GM23338 (cell line): ENCODE measurements at regions not wholly inside any gene's neighbourhood (a gene's known extent, or its start where the extent isn't known, plus 50 kb on each side); places are given as distances from the start of the nearest gene placed in this dataset.

Source experiments
- ATAC-seq: fragments of 200-7000 bp; cut with Tn5 transposase; 3 replicates; pipeline ENCODE4 v1.9.1; 2020
- DNase-seq: peaks from one replicate; pipeline ENCODE4 v3.0.0-alpha.2; 2015; ENCODE audit warnings: low spot score
- H2AFZ ChIP-seq: fragments of 200-600 bp; sonication (generic); 2 replicates; pipeline ENCODE4 v1.8.0; 2016; ENCODE audit warnings: antibody characterized with exemption, mild to moderate bottlenecking, moderate library complexity
- H3F3A ChIP-seq: fragments of 200-600 bp; sonication (generic); replicated peaks from 2 replicates; pipeline ENCODE4 v1.8.0; 2017; ENCODE audit warnings: antibody characterized with exemption, mixed run types, low read depth
- H3K27ac ChIP-seq: fragments of 200-600 bp; sonication (generic); 2 replicates; pipeline ENCODE4 v1.6.1; 2016; ENCODE audit warnings: low read depth
- H3K27me3 ChIP-seq: fragments of 200-600 bp; sonication (generic); 2 replicates; pipeline ENCODE4 v1.8.0; 2016; ENCODE audit warnings: mild to moderate bottlenecking, mixed run types, moderate library complexity; ENCODE audit not compliant: insufficient read depth
- H3K36me3 ChIP-seq: fragments of 200-600 bp; sonication (generic); 2 replicates; pipeline ENCODE4 v1.8.0; 2016; ENCODE audit warnings: mild to moderate bottlenecking; ENCODE audit not compliant: insufficient read depth
- H3K4me1 ChIP-seq: fragments of 200-600 bp; sonication (generic); 2 replicates; pipeline ENCODE4 v1.8.0; 2016; ENCODE audit warnings: mild to moderate bottlenecking, moderate library complexity; ENCODE audit not compliant: insufficient read depth
- H3K4me2 ChIP-seq: fragments of 200-600 bp; sonication (generic); 2 replicates; pipeline ENCODE4 v1.7.1; 2017; ENCODE audit warnings: mixed run types
- H3K4me3 ChIP-seq: fragments of 200-600 bp; sonication (generic); 2 replicates; pipeline ENCODE4 v1.6.1; 2016; ENCODE audit warnings: mixed run types
- H3K79me2 ChIP-seq: fragments of 200-600 bp; sonication (generic); replicated peaks from 2 replicates; pipeline ENCODE4 v1.8.0; 2017; ENCODE audit warnings: mild to moderate bottlenecking; ENCODE audit not compliant: insufficient read depth
- H3K9me2 ChIP-seq: fragments of 200-600 bp; sonication (generic); 2 replicates; pipeline ENCODE4 v1.8.0; 2017; ENCODE audit not compliant: insufficient read depth
- H4K20me1 ChIP-seq: fragments of 200-600 bp; sonication (generic); replicated peaks from 2 replicates; pipeline ENCODE4 v1.8.0; 2017; ENCODE audit warnings: mild to moderate bottlenecking; ENCODE audit not compliant: insufficient read depth
- H3K27ac Mint-ChIP-seq: 2 replicates; pipeline ENCODE4 v1.8.0; 2020; ENCODE audit warnings: inconsistent platforms, mild to moderate bottlenecking, moderate library complexity, mixed read lengths
- H3K27me3 Mint-ChIP-seq: 3 replicates; pipeline ENCODE4 v1.8.0; 2022; ENCODE audit warnings: low read depth, mild to moderate bottlenecking, moderate library complexity, mixed read lengths, inconsistent platforms; ENCODE audit not compliant: insufficient read depth, poor library complexity
- H3K36me3 Mint-ChIP-seq: 3 replicates; pipeline ENCODE4 v1.8.0; 2021; ENCODE audit warnings: low read depth, mild to moderate bottlenecking, inconsistent platforms, moderate library complexity, mixed read lengths
- H3K4me1 Mint-ChIP-seq: 3 replicates; pipeline ENCODE4 v1.8.0; 2020; ENCODE audit warnings: mild to moderate bottlenecking, inconsistent platforms, mixed read lengths
- H3K4me3 Mint-ChIP-seq: 3 replicates; pipeline ENCODE4 v1.8.0; 2021; ENCODE audit warnings: moderate library complexity, mild to moderate bottlenecking, inconsistent platforms, mixed read lengths
- H3K9me3 Mint-ChIP-seq: 3 replicates; pipeline ENCODE4 v1.8.0; 2020; ENCODE audit warnings: moderate library complexity, mild to moderate bottlenecking, inconsistent platforms, mixed read lengths
- CREB1 ChIP-seq: fragments of 250-450 bp; sonication (Bioruptor Pico); IDR thresholded peaks from 2 replicates; pipeline ENCODE4 v1.5.0; 2020; ENCODE audit warnings: low read depth, mild to moderate bottlenecking, moderate library complexity
- EZH2 ChIP-seq: fragments of 200-600 bp; sonication (generic); IDR thresholded peaks from one replicate; pipeline ENCODE4 v1.8.0; 2017; ENCODE audit warnings: antibody characterized with exemption, mild to moderate bottlenecking, low read depth; ENCODE audit not compliant: unreplicated experiment
- EZH2phosphoT487 ChIP-seq: fragments of 200-600 bp; sonication (generic); IDR thresholded peaks from one replicate; pipeline ENCODE4 v1.8.1; 2018; ENCODE audit warnings: antibody characterized with exemption; ENCODE audit not compliant: unreplicated experiment
- JUNB ChIP-seq: IDR thresholded peaks from one replicate; pipeline ENCODE4 v1.6.1; 2016; ENCODE audit warnings: antibody characterized with exemption; ENCODE audit not compliant: unreplicated experiment
- NANOG ChIP-seq: IDR thresholded peaks from 2 replicates; pipeline ENCODE4 v1.6.1; 2016; ENCODE audit warnings: antibody characterized with exemption, borderline replicate concordance
- POLR2AphosphoS5 ChIP-seq: IDR thresholded peaks from 2 replicates; pipeline ENCODE4 v1.6.1; 2016; ENCODE audit warnings: antibody characterized with exemption, low read depth
- STAT1 ChIP-seq: IDR thresholded peaks from one replicate; pipeline ENCODE4 v1.6.1; 2016; ENCODE audit warnings: antibody characterized with exemption; ENCODE audit not compliant: unreplicated experiment
- ZNF114 ChIP-seq: fragments of 250-450 bp; sonication (Bioruptor Pico); IDR thresholded peaks from 2 replicates; pipeline ENCODE4 v1.5.0; 2020; ENCODE audit warnings: mild to moderate bottlenecking, moderate library complexity
- TF ChIP-seq, protein P1 (sequence below), 2 experiments: fragments of 200-600 bp in 1 of 2; sonication (generic) in 1 of 2; conservative IDR thresholded peaks; 2 replicates each; pipeline versions ENCODE4 v1.5.1 to v1.6.1; 2016 to 2017; ENCODE audit warnings: antibody characterized with exemption in 2 of 2, low read depth in 2 of 2, mild to moderate bottlenecking in 2 of 2, moderate library complexity in 1 of 2
- TF ChIP-seq, protein P2 (sequence below): IDR thresholded peaks from 2 replicates; pipeline ENCODE4 v1.6.1; 2016; ENCODE audit warnings: antibody characterized with exemption
- TF ChIP-seq, protein P3 (sequence below): IDR thresholded peaks from one replicate; pipeline ENCODE4 v1.6.1; 2018; ENCODE audit warnings: antibody characterized with exemption; ENCODE audit not compliant: unreplicated experiment

DNA sequence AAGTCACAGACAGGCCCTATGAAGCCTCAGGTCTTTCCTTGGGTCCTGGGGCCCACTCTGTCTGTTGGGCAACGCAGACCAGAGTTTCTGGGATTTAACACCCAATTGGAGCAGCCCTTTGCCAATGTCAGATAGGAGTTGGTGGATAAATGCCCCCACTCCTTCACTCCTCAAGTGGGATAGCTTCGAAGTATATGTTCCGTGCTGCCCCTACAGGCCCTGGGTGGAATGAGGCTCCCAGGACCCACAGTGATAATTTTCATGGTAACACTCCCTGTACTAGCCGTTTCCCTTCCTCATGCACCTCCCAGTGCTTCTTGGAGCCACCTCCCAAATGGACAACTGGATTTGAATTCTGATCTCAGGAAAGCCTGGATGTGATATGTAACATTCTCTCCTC lies 145.4 kb downstream of the FOXA2 start:
- no peak overlapping the region for H3K4me3 ChIP-seq
- no peaks in the 10 kb centered on the region for H3K4me1 ChIP-seq
- Mint-ChIP-seq H3K4me1 (peaks cover 7% of the 10 kb centered on the region), H3K27ac (no peak overlapping the region), H3K36me3 (no peaks in the 10 kb centered on the region), H3K27me3 (peaks cover 2% of the 10 kb centered on the region), H3K9me3 (no peaks in the 10 kb centered on the region; the same call in 2 of the 3 replicates), H3K4me3 (no peak overlapping the region)
- TF ChIP-seq, protein P1, sequence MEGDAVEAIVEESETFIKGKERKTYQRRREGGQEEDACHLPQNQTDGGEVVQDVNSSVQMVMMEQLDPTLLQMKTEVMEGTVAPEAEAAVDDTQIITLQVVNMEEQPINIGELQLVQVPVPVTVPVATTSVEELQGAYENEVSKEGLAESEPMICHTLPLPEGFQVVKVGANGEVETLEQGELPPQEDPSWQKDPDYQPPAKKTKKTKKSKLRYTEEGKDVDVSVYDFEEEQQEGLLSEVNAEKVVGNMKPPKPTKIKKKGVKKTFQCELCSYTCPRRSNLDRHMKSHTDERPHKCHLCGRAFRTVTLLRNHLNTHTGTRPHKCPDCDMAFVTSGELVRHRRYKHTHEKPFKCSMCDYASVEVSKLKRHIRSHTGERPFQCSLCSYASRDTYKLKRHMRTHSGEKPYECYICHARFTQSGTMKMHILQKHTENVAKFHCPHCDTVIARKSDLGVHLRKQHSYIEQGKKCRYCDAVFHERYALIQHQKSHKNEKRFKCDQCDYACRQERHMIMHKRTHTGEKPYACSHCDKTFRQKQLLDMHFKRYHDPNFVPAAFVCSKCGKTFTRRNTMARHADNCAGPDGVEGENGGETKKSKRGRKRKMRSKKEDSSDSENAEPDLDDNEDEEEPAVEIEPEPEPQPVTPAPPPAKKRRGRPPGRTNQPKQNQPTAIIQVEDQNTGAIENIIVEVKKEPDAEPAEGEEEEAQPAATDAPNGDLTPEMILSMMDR (conservative IDR thresholded peaks at IDR 0.05; ENCODE audit: low read depth in 2 of 2): peak; percentile 31 to 48
- TF ChIP-seq EZH2 (no peak), ZNF114 (CRISPR knock-in tag) (no peak), POLR2AphosphoS5 (no peak), EZH2phosphoT487 (no peak)
- DNase-seq: peak; percentile 55
- no peaks in the 10 kb centered on the region; the same call in 1 of the 2 replicates for H3K9me2 ChIP-seq
- no peak overlapping the region for H2AFZ ChIP-seq
- no peaks in the 10 kb centered on the region for H3K79me2 ChIP-seq
- peaks cover 11% of the 10 kb centered on the region for H3K27me3 ChIP-seq
- no peak overlapping the region for H3K27ac ChIP-seq
- no peaks in the 10 kb centered on the region for H4K20me1 ChIP-seq
- H3K4me2 ChIP-seq: no peak overlapping the region
- peak; percentile 97 for ATAC-seq
- H3F3A ChIP-seq: no peaks in the 10 kb centered on the region
- H3K36me3 ChIP-seq: no peaks in the 10 kb centered on the region

DNA sequence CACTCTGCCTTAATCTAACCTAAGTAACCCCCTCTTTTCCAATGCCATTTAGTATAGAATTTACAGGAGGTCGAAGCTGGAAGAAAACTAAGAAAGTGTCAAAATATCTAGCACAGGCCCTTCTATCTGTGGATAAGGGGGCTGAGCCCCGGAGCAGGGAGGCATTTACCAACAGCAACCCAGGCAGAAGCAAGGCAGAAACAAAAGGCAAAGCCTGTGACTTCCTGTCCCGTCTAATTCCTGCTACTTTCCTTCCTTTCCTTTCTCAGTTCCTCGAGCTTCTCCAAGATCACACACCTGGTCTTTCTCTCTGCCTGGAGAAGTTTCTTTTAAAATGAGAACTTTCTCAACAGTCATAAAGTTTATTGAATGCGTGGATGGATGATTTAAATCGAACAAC lies 146.0 kb downstream of the FOXA2 start:
- Histone ChIP-seq H3K4me3 (no peak overlapping the region), H3K79me2 (no peaks in the 10 kb centered on the region), H3K27me3 (peaks cover 15% of the 10 kb centered on the region), H3K27ac (no peak overlapping the region), H3F3A (no peaks in the 10 kb centered on the region), H4K20me1 (no peaks in the 10 kb centered on the region), H2AFZ (no peak overlapping the region), H3K9me2 (no peaks in the 10 kb centered on the region; the same call in 1 of the 2 replicates), H3K4me2 (no peak overlapping the region), H3K4me1 (no peaks in the 10 kb centered on the region), H3K36me3 (no peaks in the 10 kb centered on the region)
- H3K4me3 Mint-ChIP-seq: no peak overlapping the region
- H3K27me3 Mint-ChIP-seq: peaks cover 2% of the 10 kb centered on the region
- no peaks in the 10 kb centered on the region for H3K36me3 Mint-ChIP-seq
- peaks cover 7% of the 10 kb centered on the region for H3K4me1 Mint-ChIP-seq
- TF ChIP-seq, protein P2, sequence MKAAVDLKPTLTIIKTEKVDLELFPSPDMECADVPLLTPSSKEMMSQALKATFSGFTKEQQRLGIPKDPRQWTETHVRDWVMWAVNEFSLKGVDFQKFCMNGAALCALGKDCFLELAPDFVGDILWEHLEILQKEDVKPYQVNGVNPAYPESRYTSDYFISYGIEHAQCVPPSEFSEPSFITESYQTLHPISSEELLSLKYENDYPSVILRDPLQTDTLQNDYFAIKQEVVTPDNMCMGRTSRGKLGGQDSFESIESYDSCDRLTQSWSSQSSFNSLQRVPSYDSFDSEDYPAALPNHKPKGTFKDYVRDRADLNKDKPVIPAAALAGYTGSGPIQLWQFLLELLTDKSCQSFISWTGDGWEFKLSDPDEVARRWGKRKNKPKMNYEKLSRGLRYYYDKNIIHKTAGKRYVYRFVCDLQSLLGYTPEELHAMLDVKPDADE: no peak
- TF ChIP-seq NANOG: no peak
- H3K9me3 Mint-ChIP-seq: no peaks in the 10 kb centered on the region; the same call in 2 of the 3 replicates
- no peak overlapping the region; the same call in 1 of the 2 replicates for H3K27ac Mint-ChIP-seq
- DNase-seq: peak; percentile 53
- peak; percentile 66 for ATAC-seq

DNA sequence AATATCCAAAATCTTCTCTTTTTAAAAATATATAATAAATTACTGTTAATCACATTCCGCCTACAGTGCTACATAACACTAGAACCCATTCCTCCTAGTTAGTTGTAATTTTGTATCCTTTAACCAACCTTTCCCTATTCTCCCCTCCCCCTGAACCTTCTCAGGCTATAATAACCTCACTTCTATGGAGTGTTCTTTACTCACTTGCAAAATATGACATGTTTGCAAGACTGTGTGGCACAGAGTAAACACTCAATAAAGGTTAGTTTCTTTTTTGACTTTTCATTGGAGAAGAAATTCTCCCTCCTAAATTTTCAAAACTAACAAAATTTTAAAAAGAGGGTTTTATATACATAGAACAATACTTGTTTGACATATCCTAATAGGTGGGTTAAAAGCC lies 147.0 kb downstream of the FOXA2 start:
- Mint-ChIP-seq H3K4me1 (peaks cover 7% of the 10 kb centered on the region), H3K36me3 (no peaks in the 10 kb centered on the region), H3K27me3 (peaks cover 7% of the 10 kb centered on the region), H3K9me3 (no peaks in the 10 kb centered on the region; the same call in 2 of the 3 replicates), H3K4me3 (no peak overlapping the region), H3K27ac (no peak overlapping the region)
- H3K4me1 ChIP-seq: no peaks in the 10 kb centered on the region
- H3K4me3 ChIP-seq: no peak overlapping the region
- DNase-seq: no peak
- H3K27me3 ChIP-seq: peaks cover 25% of the 10 kb centered on the region
- H3K9me2 ChIP-seq: no peaks in the 10 kb centered on the region; the same call in 1 of the 2 replicates
- no peak overlapping the region for H3K4me2 ChIP-seq
- ATAC-seq: no peak
- no peaks in the 10 kb centered on the region for H3K79me2 ChIP-seq
- H3K27ac ChIP-seq: no peak overlapping the region
- H3K36me3 ChIP-seq: no peaks in the 10 kb centered on the region
- no peak overlapping the region for H2AFZ ChIP-seq
- no peaks in the 10 kb centered on the region for H3F3A ChIP-seq
- no peaks in the 10 kb centered on the region; the same call in 1 of the 2 replicates for H4K20me1 ChIP-seq
- no peak for TF ChIP-seq ZNF114 (CRISPR knock-in tag)
- no peak for TF ChIP-seq STAT1
- TF ChIP-seq JUNB: no peak
- no peak for TF ChIP-seq POLR2AphosphoS5
- TF ChIP-seq, protein P2: no peak
- TF ChIP-seq, protein P3, sequence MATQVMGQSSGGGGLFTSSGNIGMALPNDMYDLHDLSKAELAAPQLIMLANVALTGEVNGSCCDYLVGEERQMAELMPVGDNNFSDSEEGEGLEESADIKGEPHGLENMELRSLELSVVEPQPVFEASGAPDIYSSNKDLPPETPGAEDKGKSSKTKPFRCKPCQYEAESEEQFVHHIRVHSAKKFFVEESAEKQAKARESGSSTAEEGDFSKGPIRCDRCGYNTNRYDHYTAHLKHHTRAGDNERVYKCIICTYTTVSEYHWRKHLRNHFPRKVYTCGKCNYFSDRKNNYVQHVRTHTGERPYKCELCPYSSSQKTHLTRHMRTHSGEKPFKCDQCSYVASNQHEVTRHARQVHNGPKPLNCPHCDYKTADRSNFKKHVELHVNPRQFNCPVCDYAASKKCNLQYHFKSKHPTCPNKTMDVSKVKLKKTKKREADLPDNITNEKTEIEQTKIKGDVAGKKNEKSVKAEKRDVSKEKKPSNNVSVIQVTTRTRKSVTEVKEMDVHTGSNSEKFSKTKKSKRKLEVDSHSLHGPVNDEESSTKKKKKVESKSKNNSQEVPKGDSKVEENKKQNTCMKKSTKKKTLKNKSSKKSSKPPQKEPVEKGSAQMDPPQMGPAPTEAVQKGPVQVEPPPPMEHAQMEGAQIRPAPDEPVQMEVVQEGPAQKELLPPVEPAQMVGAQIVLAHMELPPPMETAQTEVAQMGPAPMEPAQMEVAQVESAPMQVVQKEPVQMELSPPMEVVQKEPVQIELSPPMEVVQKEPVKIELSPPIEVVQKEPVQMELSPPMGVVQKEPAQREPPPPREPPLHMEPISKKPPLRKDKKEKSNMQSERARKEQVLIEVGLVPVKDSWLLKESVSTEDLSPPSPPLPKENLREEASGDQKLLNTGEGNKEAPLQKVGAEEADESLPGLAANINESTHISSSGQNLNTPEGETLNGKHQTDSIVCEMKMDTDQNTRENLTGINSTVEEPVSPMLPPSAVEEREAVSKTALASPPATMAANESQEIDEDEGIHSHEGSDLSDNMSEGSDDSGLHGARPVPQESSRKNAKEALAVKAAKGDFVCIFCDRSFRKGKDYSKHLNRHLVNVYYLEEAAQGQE: no peak
- no peak for TF ChIP-seq EZH2phosphoT487
- no peak for TF ChIP-seq CREB1 (CRISPR knock-in tag)
